Stomach smooth muscle (tissue), 2 donors: ENCODE measurements at regions not wholly inside any gene's neighbourhood (a gene's known extent, or its start where the extent isn't known, plus 50 kb on each side); places are given as distances from the start of the nearest gene placed in this dataset.

ENCODE experiments used
- H3K27ac ChIP-seq: one replicate; pipeline ENCODE4 v1.7.0; 2013; ENCODE audit warnings: mild to moderate bottlenecking, low read length, inconsistent platforms
- H3K27me3 ChIP-seq, 2 donors: one replicate each; pipeline ENCODE4 v1.7.0; 2013; ENCODE audit warnings: low read length in 2 of 2; ENCODE audit not compliant: insufficient read depth in 2 of 2, control insufficient read depth in 1 of 2
- H3K36me3 ChIP-seq, 2 donors: one replicate each; pipeline ENCODE4 v1.7.0; 2013; ENCODE audit warnings: low read length in 2 of 2; ENCODE audit not compliant: control insufficient read depth in 2 of 2, insufficient read depth in 2 of 2
- H3K4me1 ChIP-seq: one replicate; pipeline ENCODE4 v1.7.0; 2013; ENCODE audit warnings: low read length; ENCODE audit not compliant: control insufficient read depth, insufficient read depth
- H3K4me3 ChIP-seq, 2 donors: one replicate each; pipeline ENCODE4 v1.7.0; 2013; ENCODE audit warnings: low read length in 2 of 2
- H3K9ac ChIP-seq, 2 donors: one replicate each; pipeline ENCODE4 v1.7.0; 2013; ENCODE audit warnings: low read length in 2 of 2, mild to moderate bottlenecking in 1 of 2
- H3K9me3 ChIP-seq, 2 donors: one replicate each; pipeline ENCODE4 v1.7.0; 2013; ENCODE audit warnings: low read length in 2 of 2; ENCODE audit not compliant: control insufficient read depth in 2 of 2
- donor health status: healthy.
- donor health status: Pancreatic carcinoma.

GRCh38 chr2:234438305-234438977 is 58.4 kb downstream of the ARL4C start:
- H3K4me1 ChIP-seq = peaks cover 16% of the 10 kb centered on the region
- H3K36me3 ChIP-seq = no peaks in the 10 kb centered on the region
- H3K27me3 ChIP-seq = peaks cover 0 to 2% of the 10 kb centered on the region in 2 donors
- no peak overlapping the region for H3K9ac ChIP-seq
- no peak overlapping the region for H3K27ac ChIP-seq
- no peak overlapping the region for H3K4me3 ChIP-seq
- no peaks in the 10 kb centered on the region for H3K9me3 ChIP-seq

- Histone ChIP-seq H3K27me3 (peaks cover 0 to 2% of the 10 kb centered on the region in 2 donors), H3K9me3 (no peaks in the 10 kb centered on the region), H3K4me3 (no peak overlapping the region), H3K36me3 (no peaks in the 10 kb centered on the region), H3K4me1 (peaks cover 16% of the 10 kb centered on the region), H3K27ac (no peak overlapping the region), H3K9ac (no peak overlapping the region)
Measured at GRCh38 chr2:234437642-234438304, 59.1 kb downstream of the ARL4C start.

- no peaks in the 10 kb centered on the region for H3K9me3 ChIP-seq
- no peaks in the 10 kb centered on the region for H3K36me3 ChIP-seq
- H3K27ac ChIP-seq = no peak overlapping the region
- peaks cover 0 to 2% of the 10 kb centered on the region in 2 donors for H3K27me3 ChIP-seq
- peaks cover 16% of the 10 kb centered on the region for H3K4me1 ChIP-seq
- H3K9ac ChIP-seq = no peak overlapping the region
- no peak overlapping the region for H3K4me3 ChIP-seq
Measured at GRCh38 chr2:234436482-234436837, 60.4 kb downstream of the ARL4C start.

GRCh38 chr2:234435836-234436481 is 60.9 kb downstream of the ARL4C start:
- H3K36me3 ChIP-seq = no peaks in the 10 kb centered on the region
- H3K4me1 ChIP-seq = peaks cover 16% of the 10 kb centered on the region
- H3K4me3 ChIP-seq = no peak overlapping the region
- peaks cover 0 to 2% of the 10 kb centered on the region in 2 donors for H3K27me3 ChIP-seq
- H3K27ac ChIP-seq = no peak overlapping the region
- H3K9ac ChIP-seq = no peak overlapping the region
- H3K9me3 ChIP-seq = no peaks in the 10 kb centered on the region

- no peak overlapping the region for H3K27ac ChIP-seq
Measured at GRCh38 chr2:234433201-234433600, 63.7 kb downstream of the ARL4C start.

GRCh38 chr2:234430871-234431270 is 66.0 kb downstream of the ARL4C start:
- no peaks in the 10 kb centered on the region for H3K9me3 ChIP-seq
- no peak overlapping the region for H3K9ac ChIP-seq
- no peak overlapping the region for H3K27ac ChIP-seq
- no peak overlapping the region for H3K4me3 ChIP-seq
- no peaks in the 10 kb centered on the region for H3K36me3 ChIP-seq
- H3K27me3 ChIP-seq = no peaks in the 10 kb centered on the region
- H3K4me1 ChIP-seq = peaks cover 3% of the 10 kb centered on the region

More at GRCh38 chr2:234433201-234433600, 63.7 kb downstream of the ARL4C start:
- Histone ChIP-seq H3K27me3 (peaks cover 0 to 2% of the 10 kb centered on the region in 2 donors), H3K4me1 (peaks cover 14% of the 10 kb centered on the region), H3K9me3 (no peaks in the 10 kb centered on the region), H3K9ac (no peak overlapping the region), H3K4me3 (no peak overlapping the region), H3K36me3 (no peaks in the 10 kb centered on the region)

- H3K9ac ChIP-seq = no peak overlapping the region
- H3K4me3 ChIP-seq = no peak overlapping the region
- H3K36me3 ChIP-seq = no peaks in the 10 kb centered on the region
- peaks cover 3% of the 10 kb centered on the region for H3K4me1 ChIP-seq
- H3K27me3 ChIP-seq = no peaks in the 10 kb centered on the region
- no peak overlapping the region for H3K27ac ChIP-seq
- no peaks in the 10 kb centered on the region for H3K9me3 ChIP-seq
Measured at GRCh38 chr2:234429265-234429664, 67.6 kb downstream of the ARL4C start.

- Histone ChIP-seq H3K36me3 (no peaks in the 10 kb centered on the region), H3K27ac (no peak overlapping the region), H3K4me3 (no peak overlapping the region), H3K9ac (no peak overlapping the region), H3K27me3 (no peaks in the 10 kb centered on the region), H3K9me3 (no peaks in the 10 kb centered on the region), H3K4me1 (peaks cover 6% of the 10 kb centered on the region)
Measured at GRCh38 chr2:234427081-234428061, 69.5 kb downstream of the ARL4C start.

- H3K36me3 ChIP-seq = no peaks in the 10 kb centered on the region
- no peaks in the 10 kb centered on the region for H3K27me3 ChIP-seq
- H3K27ac ChIP-seq = no peak overlapping the region
- no peak overlapping the region for H3K9ac ChIP-seq
- H3K4me1 ChIP-seq = peaks cover 6% of the 10 kb centered on the region
- no peaks in the 10 kb centered on the region for H3K9me3 ChIP-seq
- no peak overlapping the region for H3K4me3 ChIP-seq
Measured at GRCh38 chr2:234426616-234427015, 70.3 kb downstream of the ARL4C start.
